Mesothelial cell of epicardium (in vitro differentiated cells): ENCODE measurements at regions not wholly inside any gene's neighbourhood (a gene's known extent, or its start where the extent isn't known, plus 50 kb on each side); places are given as distances from the start of the nearest gene placed in this dataset.
A peak's percentile ranks its signal among the peaks of the same experiment; 100 is the strongest.

Experiments
- DNase-seq, 2 experiments: peaks; one replicate each; pipeline ENCODE4 v3.0.0; 2021; ENCODE audit warnings: low spot score in 2 of 2; ENCODE audit not compliant: unreplicated experiment in 2 of 2
- H3K27ac Mint-ChIP-seq: 2 replicates; pipeline ENCODE4 v1.8.0; 2021; ENCODE audit warnings: mixed read lengths
- H3K27me3 Mint-ChIP-seq: 2 replicates; pipeline ENCODE4 v1.8.0; 2021; ENCODE audit warnings: low read depth, mixed read lengths
- H3K36me3 Mint-ChIP-seq: 2 replicates; pipeline ENCODE4 v1.8.0; 2021; ENCODE audit warnings: mixed read lengths
- H3K4me1 Mint-ChIP-seq: 2 replicates; pipeline ENCODE4 v1.8.0; 2021; ENCODE audit warnings: mixed read lengths
- H3K4me3 Mint-ChIP-seq: 2 replicates; pipeline ENCODE4 v1.8.0; 2021; ENCODE audit warnings: mild to moderate bottlenecking, moderate library complexity, mixed read lengths
- H3K9me3 Mint-ChIP-seq: 2 replicates; pipeline ENCODE4 v1.8.0; 2021; ENCODE audit warnings: mixed read lengths
- TF ChIP-seq, protein P1 (sequence below): fragments of 200-600 bp; sonication (generic); IDR thresholded peaks from one replicate; pipeline ENCODE4 v1.5.0; 2021; ENCODE audit warnings: antibody characterized with exemption; ENCODE audit not compliant: unreplicated experiment

DNA sequence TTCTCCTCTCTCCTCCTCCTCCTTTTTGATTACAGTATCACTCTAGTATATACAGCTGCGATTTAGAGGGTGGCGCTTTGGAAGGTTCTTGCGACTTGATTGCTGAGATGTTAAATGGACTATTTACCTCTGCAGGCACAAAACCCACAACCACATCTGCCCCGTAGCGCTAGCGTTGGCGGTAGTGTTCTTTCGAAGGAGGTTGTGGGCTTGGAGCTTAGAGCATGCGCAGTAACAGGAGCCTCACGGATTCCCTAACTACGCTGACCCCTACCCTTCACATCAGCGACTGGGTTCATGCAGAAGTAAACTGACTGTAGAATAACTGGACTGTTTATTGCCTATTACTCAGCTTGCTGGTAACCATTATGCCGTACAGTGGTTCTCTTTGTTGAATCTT, 58.0 kb downstream of the CGGBP1 start:
- peak overlapping the region; percentile 65 for H3K4me3 Mint-ChIP-seq
- DNase-seq, result no peak
- no peaks in the 10 kb centered on the region for H3K36me3 Mint-ChIP-seq
- no peaks in the 10 kb centered on the region for H3K27me3 Mint-ChIP-seq
- no peaks in the 10 kb centered on the region for H3K9me3 Mint-ChIP-seq
- no peak overlapping the region for H3K27ac Mint-ChIP-seq
- TF ChIP-seq, protein P1, sequence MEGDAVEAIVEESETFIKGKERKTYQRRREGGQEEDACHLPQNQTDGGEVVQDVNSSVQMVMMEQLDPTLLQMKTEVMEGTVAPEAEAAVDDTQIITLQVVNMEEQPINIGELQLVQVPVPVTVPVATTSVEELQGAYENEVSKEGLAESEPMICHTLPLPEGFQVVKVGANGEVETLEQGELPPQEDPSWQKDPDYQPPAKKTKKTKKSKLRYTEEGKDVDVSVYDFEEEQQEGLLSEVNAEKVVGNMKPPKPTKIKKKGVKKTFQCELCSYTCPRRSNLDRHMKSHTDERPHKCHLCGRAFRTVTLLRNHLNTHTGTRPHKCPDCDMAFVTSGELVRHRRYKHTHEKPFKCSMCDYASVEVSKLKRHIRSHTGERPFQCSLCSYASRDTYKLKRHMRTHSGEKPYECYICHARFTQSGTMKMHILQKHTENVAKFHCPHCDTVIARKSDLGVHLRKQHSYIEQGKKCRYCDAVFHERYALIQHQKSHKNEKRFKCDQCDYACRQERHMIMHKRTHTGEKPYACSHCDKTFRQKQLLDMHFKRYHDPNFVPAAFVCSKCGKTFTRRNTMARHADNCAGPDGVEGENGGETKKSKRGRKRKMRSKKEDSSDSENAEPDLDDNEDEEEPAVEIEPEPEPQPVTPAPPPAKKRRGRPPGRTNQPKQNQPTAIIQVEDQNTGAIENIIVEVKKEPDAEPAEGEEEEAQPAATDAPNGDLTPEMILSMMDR, result no peak
- H3K4me1 Mint-ChIP-seq, result peaks cover 2% of the 10 kb centered on the region

DNA sequence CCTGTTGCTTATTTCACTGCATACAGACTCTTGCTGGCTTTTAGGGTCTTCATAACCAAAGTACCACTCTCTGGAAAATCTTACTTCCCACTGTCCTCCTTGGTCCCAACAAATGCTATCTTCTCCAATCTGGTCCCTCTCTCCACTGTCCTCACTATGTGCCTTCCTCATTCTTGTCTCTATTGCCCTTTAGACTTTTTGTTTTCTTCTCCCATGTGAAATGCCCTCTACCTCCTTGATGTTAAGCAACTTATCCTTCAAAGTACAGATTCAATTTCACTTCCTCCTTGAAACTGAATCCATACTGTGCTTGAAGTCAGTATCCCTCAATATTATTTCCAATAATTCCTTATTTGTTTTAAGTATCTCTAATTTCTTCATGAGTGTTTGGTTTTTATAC, 60.8 kb downstream of the CGGBP1 start:
- no peak overlapping the region for H3K4me3 Mint-ChIP-seq
- no peak overlapping the region for H3K27ac Mint-ChIP-seq
- H3K36me3 Mint-ChIP-seq, result no peaks in the 10 kb centered on the region
- no peaks in the 10 kb centered on the region for H3K27me3 Mint-ChIP-seq
- TF ChIP-seq, protein P1, result no peak
- no peaks in the 10 kb centered on the region for H3K9me3 Mint-ChIP-seq
- H3K4me1 Mint-ChIP-seq, result peaks cover 2% of the 10 kb centered on the region
- DNase-seq, result no peak

DNA sequence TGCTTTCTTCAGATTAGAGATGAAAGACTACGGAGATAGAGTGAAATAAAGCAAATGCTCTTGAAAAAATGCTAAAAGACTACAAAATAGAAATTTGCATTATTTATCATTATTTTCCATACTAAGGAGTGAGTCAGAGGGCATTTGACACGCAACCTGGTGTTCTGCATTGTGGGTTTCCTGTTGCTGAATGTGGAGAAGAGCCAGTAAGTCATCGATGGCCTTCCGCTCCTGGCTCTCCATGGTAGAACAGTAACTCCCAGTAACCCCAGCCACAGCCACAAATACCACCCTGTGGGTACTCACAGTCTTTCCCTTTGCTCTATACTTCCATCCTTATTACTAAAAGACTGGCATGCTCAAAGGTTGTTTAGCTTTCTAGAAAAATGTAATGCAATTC, 61.5 kb downstream of the CGGBP1 start:
- H3K27ac Mint-ChIP-seq, result no peak overlapping the region
- no peaks in the 10 kb centered on the region for H3K36me3 Mint-ChIP-seq
- no peaks in the 10 kb centered on the region for H3K9me3 Mint-ChIP-seq
- no peak for DNase-seq
- TF ChIP-seq, protein P1, result no peak
- no peaks in the 10 kb centered on the region for H3K27me3 Mint-ChIP-seq
- H3K4me1 Mint-ChIP-seq, result peaks cover 2% of the 10 kb centered on the region
- H3K4me3 Mint-ChIP-seq, result no peak overlapping the region

DNA sequence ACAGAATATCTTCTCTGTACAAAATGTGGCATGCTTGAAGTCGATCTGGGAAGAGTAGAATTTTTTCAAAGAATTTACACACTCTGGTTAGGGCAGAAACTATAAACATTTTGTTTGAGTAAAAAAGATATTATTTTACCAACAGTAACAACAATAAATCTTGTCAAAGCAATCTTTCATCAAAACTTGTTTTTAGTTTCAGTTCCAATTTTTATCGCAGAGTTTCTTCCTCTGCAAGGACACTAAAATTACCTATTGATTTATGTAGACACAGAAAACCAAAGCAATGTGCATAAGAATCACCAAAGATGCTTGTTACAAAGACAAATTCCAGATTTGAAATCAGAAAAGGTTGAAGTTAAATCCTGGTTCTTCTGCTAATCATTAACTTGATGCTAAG, 61.9 kb downstream of the CGGBP1 start:
- no peak overlapping the region for H3K27ac Mint-ChIP-seq
- no peaks in the 10 kb centered on the region for H3K27me3 Mint-ChIP-seq
- no peaks in the 10 kb centered on the region for H3K9me3 Mint-ChIP-seq
- DNase-seq, result no peak
- H3K4me1 Mint-ChIP-seq, result peaks cover 2% of the 10 kb centered on the region
- H3K4me3 Mint-ChIP-seq, result no peak overlapping the region
- H3K36me3 Mint-ChIP-seq, result no peaks in the 10 kb centered on the region
- TF ChIP-seq, protein P1, result no peak

DNA sequence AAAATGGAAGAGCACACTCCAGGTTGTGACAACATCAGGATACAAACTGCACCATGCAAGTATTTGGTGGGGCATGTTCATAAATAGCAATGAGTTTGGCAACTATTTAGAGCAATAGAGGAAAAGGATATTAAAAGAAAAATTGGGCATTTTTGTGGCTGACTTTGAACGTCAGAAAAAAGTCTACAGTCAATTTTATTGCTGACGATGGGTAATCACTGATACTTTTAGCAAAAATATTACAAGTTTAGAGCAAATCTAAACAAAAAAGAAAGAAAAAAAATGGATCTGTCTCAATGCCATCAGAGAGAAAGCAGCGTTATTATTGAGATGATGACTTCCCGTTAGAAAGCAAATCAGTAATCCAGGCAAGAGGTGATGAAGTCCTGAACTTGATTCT, 65.2 kb downstream of the CGGBP1 start:
- no peak for DNase-seq
- Mint-ChIP-seq H3K27ac (no peak overlapping the region), H3K36me3 (no peaks in the 10 kb centered on the region), H3K27me3 (no peaks in the 10 kb centered on the region), H3K4me3 (no peak overlapping the region), H3K4me1 (peaks cover 1% of the 10 kb centered on the region), H3K9me3 (no peaks in the 10 kb centered on the region)
- TF ChIP-seq, protein P1, result no peak

DNA sequence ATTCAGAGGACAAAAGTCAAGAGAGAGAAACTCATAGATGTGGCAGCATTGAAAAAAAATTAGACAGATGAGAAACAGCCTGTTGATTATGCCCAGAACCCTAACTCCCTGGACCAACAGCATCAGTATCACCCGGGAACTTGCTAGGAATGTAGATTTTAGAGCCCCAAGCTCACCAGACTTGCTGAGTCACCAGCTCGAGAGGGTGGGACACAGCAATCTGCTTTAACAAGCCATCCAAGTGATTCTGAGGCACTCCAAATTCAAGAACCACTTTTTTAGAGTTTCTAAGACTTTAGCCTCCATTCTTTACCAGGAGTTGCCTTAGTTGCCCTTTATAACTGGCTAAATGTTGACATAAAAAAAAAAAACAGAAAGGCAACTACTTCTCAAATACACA, 70.9 kb downstream of the CGGBP1 start:
- TF ChIP-seq, protein P1, result no peak
- Mint-ChIP-seq H3K27me3 (no peaks in the 10 kb centered on the region), H3K27ac (no peak overlapping the region), H3K4me1 (peaks cover 1% of the 10 kb centered on the region), H3K36me3 (no peaks in the 10 kb centered on the region), H3K9me3 (no peaks in the 10 kb centered on the region), H3K4me3 (no peak overlapping the region)
- no peak for DNase-seq
